CD4-positive, alpha-beta T cell treated with Interleukin-4 for 1 hour (primary cell): ENCODE measurements at regions not wholly inside any gene's neighbourhood (a gene's known extent, or its start where the extent isn't known, plus 50 kb on each side); places are given as distances from the start of the nearest gene placed in this dataset.
"Not testable (repeated sequence)": the region's sequence is repeated elsewhere in the genome, so short reads cannot be mapped to it uniquely, and the experiment has no call there.

Experiments
- DNase-seq, 2 donors: peaks; one replicate each; pipeline ENCODE4 v3.0.0-alpha.2; 2020 to 2022

GRCh38 chr16:63880948-63881347, 1240.9 kb downstream of the CDH11 start:
- DNase-seq: no peak

GRCh38 chr16:63877401-63877800, 1244.5 kb downstream of the CDH11 start:
- DNase-seq: no peak

GRCh38 chr16:63876103-63876502, 1245.8 kb downstream of the CDH11 start:
- DNase-seq: no peak

GRCh38 chr16:63860700-63861099, 1261.2 kb downstream of the CDH11 start:
- not testable (repeated sequence) for DNase-seq

- DNase-seq: no peak
These were observed 1265.3 kb downstream of the CDH11 start for GRCh38 chr16:63856537-63856936.

GRCh38 chr16:63850979-63851378, 1270.9 kb downstream of the CDH11 start:
- DNase-seq: no peak

- no peak for DNase-seq
These were observed 1280.6 kb downstream of the CDH11 start for GRCh38 chr16:63841271-63841670.

- no peak for DNase-seq
These were observed 1291.8 kb downstream of the CDH11 start for GRCh38 chr16:63830061-63830460.

GRCh38 chr16:63822818-63823217, 1299.0 kb downstream of the CDH11 start:
- no peak for DNase-seq

GRCh38 chr16:63816276-63816675, 1305.6 kb downstream of the CDH11 start:
- no peak for DNase-seq

GRCh38 chr16:63813862-63814261, 1308.0 kb downstream of the CDH11 start:
- no peak for DNase-seq

- DNase-seq: no peak
These were observed 1313.1 kb downstream of the CDH11 start for GRCh38 chr16:63808730-63809129.

GRCh38 chr16:63806794-63807506, 1314.9 kb downstream of the CDH11 start:
- no peak for DNase-seq

- DNase-seq: no peak
These were observed 1317.7 kb downstream of the CDH11 start for GRCh38 chr16:63804126-63804525.

- DNase-seq: no peak
These were observed 1332.3 kb downstream of the CDH11 start for GRCh38 chr16:63789603-63790002.

GRCh38 chr16:63787014-63787413, 1334.8 kb downstream of the CDH11 start:
- no peak for DNase-seq

- no peak for DNase-seq
These were observed 1336.7 kb downstream of the CDH11 start for GRCh38 chr16:63785170-63785569.

- DNase-seq: no peak
These were observed 1345.4 kb downstream of the CDH11 start for GRCh38 chr16:63776437-63776836.

- DNase-seq: no peak
These were observed 1345.8 kb downstream of the CDH11 start for GRCh38 chr16:63776034-63776433.

- no peak for DNase-seq
These were observed 1347.6 kb downstream of the CDH11 start for GRCh38 chr16:63774302-63774701.

GRCh38 chr16:63769211-63769610, 1352.7 kb downstream of the CDH11 start:
- DNase-seq: no peak

GRCh38 chr16:63760246-63760645, 1361.6 kb downstream of the CDH11 start:
- not testable (repeated sequence) for DNase-seq

GRCh38 chr16:63752347-63752746, 1369.5 kb downstream of the CDH11 start:
- no peak for DNase-seq

GRCh38 chr16:63749276-63749675, 1372.6 kb downstream of the CDH11 start:
- no peak for DNase-seq

GRCh38 chr16:63745456-63745855, 1376.4 kb downstream of the CDH11 start:
- no peak for DNase-seq
